Kidney (tissue), 13 donors: ENCODE measurements at regions not wholly inside any gene's neighbourhood (a gene's known extent, or its start where the extent isn't known, plus 50 kb on each side); places are given as distances from the start of the nearest gene placed in this dataset.

Experiments used
- DNase-seq, 5 donors: peaks; one replicate each; pipeline ENCODE4 v3.0.0-alpha.2; 2013 to 2020
- FAIRE-seq: peaks from 2 replicates; lab custom pipeline; 2012; peaks lifted over from hg19 to GRCh38; lab: Jason Lieb, UNC
- H3K27ac ChIP-seq, 2 donors: one replicate each; pipeline ENCODE4 v1.7.0; 2013; ENCODE audit warnings: low read depth in 2 of 2, low read length in 2 of 2, inconsistent platforms in 1 of 2
- H3K27me3 ChIP-seq: one replicate; pipeline ENCODE4 v1.7.1; 2013; ENCODE audit warnings: low read length, inconsistent platforms; ENCODE audit not compliant: control insufficient read depth, insufficient read depth
- H3K36me3 ChIP-seq, 3 donors: one replicate each; pipeline versions ENCODE4 v1.7.0 to v1.7.1; 2013; ENCODE audit warnings: low read length in 3 of 3, control low read depth in 1 of 3, inconsistent platforms in 1 of 3; ENCODE audit not compliant: insufficient read depth in 3 of 3, control insufficient read depth in 2 of 3
- H3K4me1 ChIP-seq, 3 donors: one replicate each; pipeline versions ENCODE4 v1.7.0 to v1.7.1; 2013; ENCODE audit warnings: low read length in 3 of 3, inconsistent platforms in 1 of 3, low read depth in 1 of 3; ENCODE audit not compliant: control insufficient read depth in 2 of 3, insufficient read depth in 2 of 3
- H3K4me3 ChIP-seq, 3 donors: one replicate each; pipeline versions ENCODE4 v1.7.0 to v1.8.1; 2013; ENCODE audit warnings: low read length in 3 of 3, control low read depth in 1 of 3, inconsistent platforms in 1 of 3
- H3K9ac ChIP-seq, 3 donors: one replicate each; pipeline versions ENCODE4 v1.7.0 to v1.7.1; 2013; ENCODE audit warnings: low read length in 3 of 3, control low read depth in 1 of 3, inconsistent platforms in 1 of 3
- H3K9me3 ChIP-seq, 3 donors: one replicate each; pipeline versions ENCODE4 v1.7.0 to v1.7.1; 2013; ENCODE audit warnings: low read length in 3 of 3, control low read depth in 1 of 3, inconsistent platforms in 1 of 3; ENCODE audit not compliant: control insufficient read depth in 2 of 3, insufficient read depth in 1 of 3
- intact Hi-C: fragments of 100-400 bp; cut with DNase I; formaldehyde crosslinking; loops from one replicate; pipeline ENCODE4 v1.11.1; 2022
- TF ChIP-seq, protein P1 (sequence below): IDR thresholded peaks from 3 replicates; pipeline ENCODE4 v1.5.1; 2012; ENCODE audit warnings: mild to moderate bottlenecking, moderate library complexity, borderline replicate concordance; ENCODE audit not compliant: insufficient read depth; ENCODE audit errors: extremely low read depth
- donor health status: control.
- donor health status: control.
- donor health status: control.
- donor health status: control.
- donor health status: control.
- donor health status: DM: yes; HTN: yes; CAD: no.
- donor health status: Normal renal cell carcinoma (clear cell type).

DNA sequence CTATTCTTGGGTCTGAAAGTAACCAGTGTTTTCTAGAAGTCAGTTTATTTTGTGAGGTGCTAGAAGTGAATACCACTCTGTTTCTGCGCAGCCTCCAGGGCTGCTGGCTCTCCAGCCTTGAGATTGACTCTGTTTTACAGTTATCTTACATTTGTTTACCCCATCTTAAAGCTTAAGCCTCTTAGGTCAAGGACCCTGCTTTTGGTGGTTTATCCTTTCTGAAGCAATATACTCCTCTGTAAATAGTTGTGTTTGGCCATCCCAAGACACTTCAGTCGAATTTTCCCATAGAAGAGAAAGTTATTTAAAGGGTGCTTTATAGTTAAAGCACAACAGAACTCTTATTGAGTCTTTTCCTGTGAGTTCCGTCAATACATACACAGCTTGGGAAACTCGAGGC is 190.6 kb upstream of the RSPO3 start:
- Histone ChIP-seq H3K9ac (no peak overlapping the region), H3K36me3 (no peaks in the 10 kb centered on the region), H3K4me1 (no peaks in the 10 kb centered on the region), H3K27me3 (no peaks in the 10 kb centered on the region), H3K27ac (no peak overlapping the region), H3K9me3 (no peaks in the 10 kb centered on the region), H3K4me3 (no peak overlapping the region)
- DNase-seq = no peak
- FAIRE-seq = no peak
- intact Hi-C loops = no loop called here
- TF ChIP-seq, protein P1, sequence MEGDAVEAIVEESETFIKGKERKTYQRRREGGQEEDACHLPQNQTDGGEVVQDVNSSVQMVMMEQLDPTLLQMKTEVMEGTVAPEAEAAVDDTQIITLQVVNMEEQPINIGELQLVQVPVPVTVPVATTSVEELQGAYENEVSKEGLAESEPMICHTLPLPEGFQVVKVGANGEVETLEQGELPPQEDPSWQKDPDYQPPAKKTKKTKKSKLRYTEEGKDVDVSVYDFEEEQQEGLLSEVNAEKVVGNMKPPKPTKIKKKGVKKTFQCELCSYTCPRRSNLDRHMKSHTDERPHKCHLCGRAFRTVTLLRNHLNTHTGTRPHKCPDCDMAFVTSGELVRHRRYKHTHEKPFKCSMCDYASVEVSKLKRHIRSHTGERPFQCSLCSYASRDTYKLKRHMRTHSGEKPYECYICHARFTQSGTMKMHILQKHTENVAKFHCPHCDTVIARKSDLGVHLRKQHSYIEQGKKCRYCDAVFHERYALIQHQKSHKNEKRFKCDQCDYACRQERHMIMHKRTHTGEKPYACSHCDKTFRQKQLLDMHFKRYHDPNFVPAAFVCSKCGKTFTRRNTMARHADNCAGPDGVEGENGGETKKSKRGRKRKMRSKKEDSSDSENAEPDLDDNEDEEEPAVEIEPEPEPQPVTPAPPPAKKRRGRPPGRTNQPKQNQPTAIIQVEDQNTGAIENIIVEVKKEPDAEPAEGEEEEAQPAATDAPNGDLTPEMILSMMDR = no peak

DNA sequence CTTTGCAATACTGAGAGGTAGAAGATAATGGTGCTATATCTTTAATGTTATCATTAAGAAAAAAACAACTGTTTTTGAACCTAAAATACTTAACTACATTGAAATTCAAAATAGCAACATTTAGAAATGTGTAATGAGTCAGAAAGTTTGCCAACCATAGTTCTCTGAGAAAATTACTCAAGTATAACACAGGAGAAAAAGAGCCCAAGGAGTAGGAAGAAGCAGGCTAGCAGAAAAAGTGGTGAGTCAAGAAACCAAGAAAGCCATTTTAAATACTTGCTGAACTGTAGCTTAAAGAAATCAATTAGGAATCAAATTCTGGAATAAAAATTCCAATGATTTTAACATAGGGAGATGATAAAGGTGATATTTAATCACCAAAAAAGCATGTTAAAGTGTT is 181.0 kb upstream of the RSPO3 start:
- intact Hi-C loops = no loop called here
- TF ChIP-seq, protein P1 = no peak
- no peak overlapping the region for H3K27ac ChIP-seq

DNA sequence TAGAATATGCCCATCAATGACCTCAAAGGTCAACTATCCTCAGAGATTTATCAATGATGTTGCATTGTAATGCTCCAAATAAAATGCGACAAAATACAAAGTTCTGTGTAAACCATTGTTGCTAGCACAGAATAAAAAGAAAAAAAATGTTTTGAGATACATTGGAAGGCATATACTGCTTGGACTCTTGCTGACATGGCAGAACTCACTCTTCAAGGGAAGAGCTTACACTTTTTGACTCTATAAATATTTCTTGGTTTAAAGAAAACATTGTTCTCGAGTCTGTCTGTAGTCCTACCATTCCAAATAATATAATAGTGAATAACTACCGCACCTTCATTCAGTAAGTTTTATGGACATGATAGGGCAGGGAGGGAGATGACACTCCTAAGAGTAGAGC is 178.7 kb upstream of the RSPO3 start:
- H3K9me3 ChIP-seq = no peaks in the 10 kb centered on the region
- intact Hi-C loops = no loop called here
- H3K36me3 ChIP-seq = no peaks in the 10 kb centered on the region
- no peaks in the 10 kb centered on the region for H3K4me1 ChIP-seq
- no peak overlapping the region for H3K9ac ChIP-seq
- DNase-seq (no peak), FAIRE-seq (no peak)
- TF ChIP-seq, protein P1 = no peak
- H3K4me3 ChIP-seq = no peak overlapping the region
- no peaks in the 10 kb centered on the region for H3K27me3 ChIP-seq
- no peak overlapping the region for H3K27ac ChIP-seq

More for the DNA sequence above, 181.0 kb upstream of the RSPO3 start:
- Histone ChIP-seq H3K4me1 (no peaks in the 10 kb centered on the region), H3K9me3 (no peaks in the 10 kb centered on the region), H3K27me3 (no peaks in the 10 kb centered on the region), H3K9ac (no peak overlapping the region), H3K36me3 (no peaks in the 10 kb centered on the region), H3K4me3 (no peak overlapping the region)
- FAIRE-seq (no peak), DNase-seq (no peak)

DNA sequence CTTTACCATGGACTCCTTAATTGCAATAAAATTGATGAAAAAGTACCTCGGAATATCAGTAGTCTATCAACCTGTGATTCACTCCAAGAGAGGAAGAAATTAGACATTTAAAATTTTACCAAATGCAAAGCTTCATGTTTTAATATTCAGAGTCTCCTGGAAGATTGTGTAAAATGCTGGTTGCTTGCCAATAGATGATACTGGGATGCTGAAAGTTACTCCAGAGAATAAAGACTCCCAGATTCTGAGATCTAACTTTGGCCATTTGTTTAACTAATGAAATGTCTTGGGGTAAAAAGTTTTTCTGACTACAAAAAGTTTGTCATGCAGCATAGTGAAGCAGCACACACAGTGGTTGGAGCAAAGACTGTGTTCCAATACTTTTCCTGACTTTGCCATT is 176.7 kb upstream of the RSPO3 start:
- H3K27ac ChIP-seq = no peak overlapping the region
- FAIRE-seq = no peak
- no peak for DNase-seq

More for the DNA sequence above, 176.7 kb upstream of the RSPO3 start:
- no peaks in the 10 kb centered on the region for H3K27me3 ChIP-seq
- intact Hi-C loops = no loop called here
- TF ChIP-seq, protein P1 = no peak
- H3K4me1 ChIP-seq = no peaks in the 10 kb centered on the region
- H3K9me3 ChIP-seq = no peaks in the 10 kb centered on the region
- H3K36me3 ChIP-seq = no peaks in the 10 kb centered on the region
- no peak overlapping the region for H3K4me3 ChIP-seq
- no peak overlapping the region for H3K9ac ChIP-seq
